ENCODE measurements at regions not wholly inside any gene's neighbourhood (a gene's known extent, or its start where the extent isn't known, plus 50 kb on each side); places are given as distances from the start of the nearest gene placed in this dataset. TPM values are rescaled to one million over a fixed set of nuclear protein-coding genes. Genes with fewer than 3 reads are reported as not detected.
A peak's percentile ranks its signal among the peaks of the same experiment; 100 is the strongest.

DNA sequence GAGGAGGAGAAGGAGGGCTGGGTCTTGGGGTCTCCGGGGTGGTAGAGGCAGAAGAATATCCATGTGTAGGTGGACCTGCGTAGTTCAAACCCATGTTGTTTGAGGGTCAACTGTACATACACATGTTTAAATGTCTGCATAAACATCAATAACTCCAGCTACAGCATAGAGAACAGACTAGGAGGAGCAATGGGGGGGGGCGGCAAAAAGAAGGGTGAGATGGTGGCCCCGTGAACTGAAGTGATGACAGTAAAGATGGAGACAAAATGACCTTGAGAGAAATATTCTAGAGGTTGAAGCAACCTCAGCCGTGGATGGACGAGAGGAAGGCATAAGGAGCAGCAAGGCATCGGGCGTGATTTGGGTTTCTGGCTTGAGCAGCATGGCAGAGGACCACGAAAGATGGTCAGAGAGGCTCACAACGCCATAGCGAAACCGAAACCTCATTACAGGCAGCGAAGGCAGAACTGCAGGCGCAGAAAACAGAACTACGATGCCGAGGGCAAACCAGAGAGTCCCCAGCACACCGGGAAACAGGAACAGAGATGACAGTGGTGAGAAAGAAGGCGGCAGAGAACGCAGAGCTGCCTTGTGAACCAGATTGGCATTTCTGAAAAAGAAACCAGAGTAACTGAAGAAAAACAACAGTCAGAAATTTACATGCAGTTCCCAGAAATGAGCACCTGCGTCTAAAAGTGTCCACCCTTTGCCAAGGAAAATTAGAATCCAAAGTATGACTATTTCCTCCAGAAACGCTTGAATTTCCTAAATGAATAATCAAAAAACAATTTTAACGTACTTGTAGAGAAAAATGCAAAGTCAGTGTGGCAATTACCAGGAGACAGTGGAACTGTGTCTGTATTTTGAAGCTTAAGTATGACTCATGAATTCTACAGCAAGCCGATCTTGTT is 50.3 kb upstream of the ENPP6 start (continued):
- TF ChIP-seq, protein P1, sequence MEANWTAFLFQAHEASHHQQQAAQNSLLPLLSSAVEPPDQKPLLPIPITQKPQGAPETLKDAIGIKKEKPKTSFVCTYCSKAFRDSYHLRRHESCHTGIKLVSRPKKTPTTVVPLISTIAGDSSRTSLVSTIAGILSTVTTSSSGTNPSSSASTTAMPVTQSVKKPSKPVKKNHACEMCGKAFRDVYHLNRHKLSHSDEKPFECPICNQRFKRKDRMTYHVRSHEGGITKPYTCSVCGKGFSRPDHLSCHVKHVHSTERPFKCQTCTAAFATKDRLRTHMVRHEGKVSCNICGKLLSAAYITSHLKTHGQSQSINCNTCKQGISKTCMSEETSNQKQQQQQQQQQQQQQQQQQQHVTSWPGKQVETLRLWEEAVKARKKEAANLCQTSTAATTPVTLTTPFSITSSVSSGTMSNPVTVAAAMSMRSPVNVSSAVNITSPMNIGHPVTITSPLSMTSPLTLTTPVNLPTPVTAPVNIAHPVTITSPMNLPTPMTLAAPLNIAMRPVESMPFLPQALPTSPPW (CRISPR knock-in tag; IDR thresholded peaks at IDR 0.05) = peak; percentile 32; the same call in 1 of the 2 replicates
- TF ChIP-seq STAT5B (CRISPR knock-in tag; IDR thresholded peaks at IDR 0.05) (no peak), DPF2 (IDR thresholded peaks at IDR 0.05) (peak; percentile 78; the same call in 1 of the 2 replicates), IRF2 (CRISPR knock-in tag; IDR thresholded peaks at IDR 0.05) (peak; percentile 98), SMARCA5 (IDR thresholded peaks at IDR 0.05) (no peak), LEF1 (IDR thresholded peaks at IDR 0.05) (peak; percentile 26; the same call in 1 of the 2 replicates), ZC3H4 (CRISPR knock-in tag; IDR thresholded peaks at IDR 0.05; ENCODE audit: borderline replicate concordance) (no peak)
- TF ChIP-seq, protein P2, sequence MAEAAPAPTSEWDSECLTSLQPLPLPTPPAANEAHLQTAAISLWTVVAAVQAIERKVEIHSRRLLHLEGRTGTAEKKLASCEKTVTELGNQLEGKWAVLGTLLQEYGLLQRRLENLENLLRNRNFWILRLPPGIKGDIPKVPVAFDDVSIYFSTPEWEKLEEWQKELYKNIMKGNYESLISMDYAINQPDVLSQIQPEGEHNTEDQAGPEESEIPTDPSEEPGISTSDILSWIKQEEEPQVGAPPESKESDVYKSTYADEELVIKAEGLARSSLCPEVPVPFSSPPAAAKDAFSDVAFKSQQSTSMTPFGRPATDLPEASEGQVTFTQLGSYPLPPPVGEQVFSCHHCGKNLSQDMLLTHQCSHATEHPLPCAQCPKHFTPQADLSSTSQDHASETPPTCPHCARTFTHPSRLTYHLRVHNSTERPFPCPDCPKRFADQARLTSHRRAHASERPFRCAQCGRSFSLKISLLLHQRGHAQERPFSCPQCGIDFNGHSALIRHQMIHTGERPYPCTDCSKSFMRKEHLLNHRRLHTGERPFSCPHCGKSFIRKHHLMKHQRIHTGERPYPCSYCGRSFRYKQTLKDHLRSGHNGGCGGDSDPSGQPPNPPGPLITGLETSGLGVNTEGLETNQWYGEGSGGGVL (CRISPR knock-in tag; IDR thresholded peaks at IDR 0.05) = no peak
- TF ChIP-seq, protein P3, sequence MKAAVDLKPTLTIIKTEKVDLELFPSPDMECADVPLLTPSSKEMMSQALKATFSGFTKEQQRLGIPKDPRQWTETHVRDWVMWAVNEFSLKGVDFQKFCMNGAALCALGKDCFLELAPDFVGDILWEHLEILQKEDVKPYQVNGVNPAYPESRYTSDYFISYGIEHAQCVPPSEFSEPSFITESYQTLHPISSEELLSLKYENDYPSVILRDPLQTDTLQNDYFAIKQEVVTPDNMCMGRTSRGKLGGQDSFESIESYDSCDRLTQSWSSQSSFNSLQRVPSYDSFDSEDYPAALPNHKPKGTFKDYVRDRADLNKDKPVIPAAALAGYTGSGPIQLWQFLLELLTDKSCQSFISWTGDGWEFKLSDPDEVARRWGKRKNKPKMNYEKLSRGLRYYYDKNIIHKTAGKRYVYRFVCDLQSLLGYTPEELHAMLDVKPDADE (conservative IDR thresholded peaks at IDR 0.05; ENCODE audit: control insufficient read depth, low read depth, low read length) = no peak

Small RNAs in the stretch of these regions (small RNA-seq; reads per million reads assigned to genes)
- gene RN7SL28P = not detected

Data from K562 (cell line).